Endothelial cell of umbilical vein (primary cell): ENCODE measurements at regions not wholly inside any gene's neighbourhood (a gene's known extent, or its start where the extent isn't known, plus 50 kb on each side); places are given as distances from the start of the nearest gene placed in this dataset.

Experiments
- BruUV-seq: library from RNA; stranded (reverse); fragments of 400-500 nt; replicated peaks from 2 replicates; lab custom pipeline; 2021; lab: Mats Ljungman, UMichigan
- CTCF ChIA-PET: fragments of 300-600, 350-600 bp; sonication (Branson Sonifier 250); formaldehyde crosslinking; loops from one replicate; lab custom pipeline; 2021; ENCODE audit warnings: antibody characterized with exemption, inconsistent platforms; lab: Charles Lee
- POLR2A ChIA-PET: fragments of 300-600, 350-600 bp; sonication (Branson Sonifier 250); formaldehyde crosslinking; loops from one replicate; lab custom pipeline; 2021; ENCODE audit warnings: antibody characterized with exemption, inconsistent platforms; lab: Charles Lee
- DNase-seq: peaks from one replicate; pipeline ENCODE4 v3.0.0-alpha.2; 2011; ENCODE audit warnings: low read depth, low spot score
- FAIRE-seq: peaks from 2 replicates; lab custom pipeline; 2011; peaks lifted over from hg19 to GRCh38; lab: Jason Lieb, UNC
- H2AFZ ChIP-seq: 2 replicates; pipeline ENCODE4 v1.6.0; 2012; ENCODE audit warnings: low read depth, low read length, control low read depth, inconsistent platforms
- H3K27ac ChIP-seq: 2 replicates; pipeline ENCODE4 v1.5.1; 2011; ENCODE audit warnings: low read depth, mild to moderate bottlenecking, control low read depth, low read length, moderate library complexity; ENCODE audit not compliant: insufficient read depth
- H3K27me3 ChIP-seq, 2 experiments: 2 replicates each; pipeline versions ENCODE4 v1.6.0 to v1.6.1; 2011; ENCODE audit warnings: low read length in 2 of 2, mixed read lengths in 1 of 2; ENCODE audit not compliant: control insufficient read depth in 2 of 2, insufficient read depth in 2 of 2
- H3K36me3 ChIP-seq, 2 experiments: 2 replicates in 1 of 2; 3 replicates in 1 of 2; pipeline ENCODE4 v1.5.1; 2011; ENCODE audit warnings: low read length in 2 of 2, mild to moderate bottlenecking in 1 of 2, moderate library complexity in 1 of 2; ENCODE audit not compliant: control insufficient read depth in 2 of 2, insufficient read depth in 2 of 2; ENCODE audit errors: extremely low read depth in 1 of 2
- H3K4me1 ChIP-seq: 3 replicates; pipeline ENCODE4 v1.5.1; 2011; ENCODE audit warnings: mild to moderate bottlenecking, low read length; ENCODE audit not compliant: control insufficient read depth, insufficient read depth; ENCODE audit errors: extremely low read depth
- H3K4me2 ChIP-seq: 2 replicates; pipeline ENCODE4 v1.6.1; 2011; ENCODE audit warnings: low read length, control low read depth, mixed read lengths; ENCODE audit not compliant: insufficient read depth
- H3K4me3 ChIP-seq, 3 experiments: fragments of 200-600 bp in 1 of 3; sonication (generic), shearing (Covaris generic) in 1 of 3; replicated peaks in 1 of 3; 2 replicates each; pipeline ENCODE4 v1.5.1; 2011 to 2016; ENCODE audit warnings: control low read depth in 3 of 3, low read length in 3 of 3, mild to moderate bottlenecking in 2 of 3, inconsistent platforms in 1 of 3, low read depth in 1 of 3, moderate library complexity in 1 of 3; ENCODE audit not compliant: insufficient read depth in 1 of 3
- H3K79me2 ChIP-seq: 2 replicates; pipeline ENCODE4 v1.6.0; 2012; ENCODE audit warnings: low read length, inconsistent platforms; ENCODE audit not compliant: control insufficient read depth, insufficient read depth
- H3K9ac ChIP-seq: replicated peaks from 2 replicates; pipeline ENCODE3; 2011; ENCODE audit warnings: low read length, control low read depth; ENCODE audit not compliant: insufficient read depth; ENCODE audit errors: extremely low read depth
- H3K9me1 ChIP-seq: replicated peaks from 3 replicates; pipeline ENCODE4 v1.6.0; 2011; ENCODE audit warnings: mild to moderate bottlenecking, low read length; ENCODE audit not compliant: control insufficient read depth, insufficient read depth; ENCODE audit errors: extremely low read depth
- H3K9me3 ChIP-seq: replicated peaks from 2 replicates; pipeline ENCODE4 v1.5.1; 2012; ENCODE audit warnings: low read length, inconsistent platforms; ENCODE audit not compliant: control insufficient read depth, insufficient read depth
- H4K20me1 ChIP-seq: replicated peaks from 2 replicates; pipeline ENCODE3; 2011; ENCODE audit warnings: mild to moderate bottlenecking, low read length; ENCODE audit not compliant: control insufficient read depth, insufficient read depth; ENCODE audit errors: extremely low read depth
- CTCF ChIP-seq, 2 donors: IDR thresholded peaks; 1 replicate in 1 of 2; 2 replicates in 1 of 2; pipeline ENCODE4 v1.5.1; 2011; ENCODE audit warnings: low read length in 2 of 2, mild to moderate bottlenecking in 2 of 2, moderate library complexity in 2 of 2, control low read depth in 1 of 2, inconsistent platforms in 1 of 2, low read depth in 1 of 2; ENCODE audit not compliant: insufficient read depth in 1 of 2; ENCODE audit errors: extremely low read depth in 1 of 2
- EZH2 ChIP-seq: IDR thresholded peaks from 2 replicates; pipeline ENCODE4 v1.6.1; 2012; ENCODE audit warnings: borderline replicate concordance, low read depth, mild to moderate bottlenecking, moderate library complexity, low read length, inconsistent platforms; ENCODE audit not compliant: severe bottlenecking
- FOS ChIP-seq: IDR thresholded peaks from 2 replicates; pipeline ENCODE4 v1.6.1; 2011; ENCODE audit warnings: mild to moderate bottlenecking, low read length, moderate library complexity, borderline replicate concordance; ENCODE audit not compliant: insufficient read depth
- GATA2 ChIP-seq: IDR thresholded peaks from 2 replicates; pipeline ENCODE4 v1.7.0; 2011; ENCODE audit warnings: low read depth, mild to moderate bottlenecking, moderate library complexity, mixed read lengths, low read length; ENCODE audit not compliant: insufficient read length, insufficient read depth
- JUN ChIP-seq: IDR thresholded peaks from 2 replicates; pipeline ENCODE4 v1.6.1; 2011; ENCODE audit warnings: borderline replicate concordance, low read depth; ENCODE audit not compliant: insufficient read length, insufficient read depth
- MAX ChIP-seq: IDR thresholded peaks from 2 replicates; pipeline ENCODE4 v1.6.1; 2011; ENCODE audit not compliant: insufficient read depth, insufficient read length
- MYC ChIP-seq: IDR thresholded peaks from one replicate; pipeline ENCODE4 v1.6.1; 2011; ENCODE audit warnings: mild to moderate bottlenecking, low read depth, low read length
- POLR2A ChIP-seq: IDR thresholded peaks from 2 replicates; pipeline ENCODE4 v1.6.1; 2012; ENCODE audit warnings: low read depth, mild to moderate bottlenecking, control low read depth, low read length
- POLR2AphosphoS5 ChIP-seq: IDR thresholded peaks from 2 replicates; pipeline ENCODE4 v1.6.1; 2012; ENCODE audit warnings: low read depth, mild to moderate bottlenecking, control low read depth, low read length, moderate library complexity; ENCODE audit not compliant: insufficient read depth
- dilution Hi-C: fragments of 300-500 bp; cut with MboI; formaldehyde crosslinking; loops from one replicate; pipeline ENCODE4 v1.15.0; 2019; ENCODE audit warnings: low sequenced_read_pairs; ENCODE audit not compliant: extremely low pct_ligation_motif_present
- intact Hi-C: fragments of 100-400 bp; cut with micrococcal nuclease; formaldehyde crosslinking; loops from one replicate; pipeline ENCODE4 v1.10.0; 2022

- Histone ChIP-seq H3K27ac (no peak overlapping the region), H3K79me2 (no peaks in the 10 kb centered on the region), H3K9me1 (no peaks in the 10 kb centered on the region), H3K4me2 (no peak overlapping the region), H3K4me1 (no peaks in the 10 kb centered on the region), H3K4me3 (no peak overlapping the region), H4K20me1 (no peaks in the 10 kb centered on the region), H2AFZ (no peak overlapping the region), H3K9me3 (peaks cover 3% of the 10 kb centered on the region), H3K36me3 (no peaks in the 10 kb centered on the region), H3K27me3 (no peaks in the 10 kb centered on the region), H3K9ac (no peak overlapping the region)
- DNase-seq (no peak), FAIRE-seq (no peak)
- intact Hi-C loops, result no loop called here
- no TSS peak for BruUV-seq
- dilution Hi-C loops, result no loop called here
- CTCF ChIA-PET, result no interaction called here
- no peak for TF ChIP-seq FOS
- no peak for TF ChIP-seq JUN
- TF ChIP-seq MYC, result no peak
- TF ChIP-seq CTCF (IDR thresholded peaks at IDR 0.05; ENCODE audit: extremely low read depth in 1 of 2, insufficient read depth in 1 of 2, low read depth in 1 of 2, low read length in 2 of 2), result no peak
- TF ChIP-seq POLR2A, result no peak
- no peak for TF ChIP-seq POLR2AphosphoS5
- POLR2A ChIA-PET, result no interaction called here
Measured at GRCh38 chr3:74423867-74424266, 190.6 kb downstream of the CNTN3 start.

GRCh38 chr3:74420538-74421124 lies 193.8 kb downstream of the CNTN3 start:
- dilution Hi-C loops (no loop called here), intact Hi-C loops (no loop called here)
- Histone ChIP-seq H4K20me1 (no peaks in the 10 kb centered on the region), H3K4me1 (no peaks in the 10 kb centered on the region), H3K9me3 (peaks cover 3% of the 10 kb centered on the region), H3K79me2 (no peaks in the 10 kb centered on the region), H3K27ac (no peak overlapping the region), H3K9ac (no peak overlapping the region), H3K4me2 (no peak overlapping the region), H3K4me3 (no peak overlapping the region), H2AFZ (no peak overlapping the region), H3K9me1 (no peaks in the 10 kb centered on the region), H3K36me3 (no peaks in the 10 kb centered on the region), H3K27me3 (no peaks in the 10 kb centered on the region)
- BruUV-seq, result no TSS peak
- TF ChIP-seq FOS (no peak), MYC (no peak), POLR2A (no peak), POLR2AphosphoS5 (no peak), CTCF (IDR thresholded peaks at IDR 0.05; ENCODE audit: extremely low read depth in 1 of 2, insufficient read depth in 1 of 2, low read depth in 1 of 2, low read length in 2 of 2) (no peak), MAX (no peak), EZH2 (no peak), JUN (no peak), GATA2 (no peak)
- ChIA-PET CTCF (no interaction called here), POLR2A (no interaction called here)
- DNase-seq (no peak), FAIRE-seq (no peak)
